Occipital lobe (tissue), 1 donor: ENCODE measurements at regions not wholly inside any gene's neighbourhood (a gene's known extent, or its start where the extent isn't known, plus 50 kb on each side); places are given as distances from the start of the nearest gene placed in this dataset.

Experiments
- DNase-seq: peaks from one replicate; lab custom pipeline; 2025; lab: John Stamatoyannopoulos, UW

GRCh38 chr4:156710365-156711192 lies 261.0 kb downstream of the PDGFC start:
- no peak for DNase-seq

GRCh38 chr4:156705311-156705710 lies 266.3 kb downstream of the PDGFC start:
- no peak for DNase-seq

GRCh38 chr4:156695163-156695562 lies 276.4 kb downstream of the PDGFC start:
- DNase-seq = no peak

GRCh38 chr4:156694413-156694812 lies 277.2 kb downstream of the PDGFC start:
- no peak for DNase-seq

GRCh38 chr4:156693557-156693956 lies 278.0 kb downstream of the PDGFC start:
- DNase-seq = no peak

- DNase-seq = no peak
These were observed 279.6 kb downstream of the PDGFC start for GRCh38 chr4:156692016-156692415.

GRCh38 chr4:156690572-156690971 lies 281.0 kb downstream of the PDGFC start:
- DNase-seq = no peak

- no peak for DNase-seq
These were observed 285.5 kb downstream of the PDGFC start for GRCh38 chr4:156686120-156686519.

GRCh38 chr4:156685308-156685707 lies 286.3 kb downstream of the PDGFC start:
- DNase-seq = no peak

- DNase-seq = no peak
These were observed 293.9 kb downstream of the PDGFC start for GRCh38 chr4:156677656-156678055.

GRCh38 chr4:156677131-156677531 lies 294.5 kb downstream of the PDGFC start:
- DNase-seq = no peak

- DNase-seq = no peak
These were observed 295.3 kb downstream of the PDGFC start for GRCh38 chr4:156676116-156676851.

- no peak for DNase-seq
These were observed 298.1 kb downstream of the PDGFC start for GRCh38 chr4:156673483-156673882.

GRCh38 chr4:156672492-156673305 lies 298.9 kb downstream of the PDGFC start:
- DNase-seq = peak; percentile 37

GRCh38 chr4:156665780-156666366 lies 305.7 kb downstream of the PDGFC start:
- no peak for DNase-seq

GRCh38 chr4:156663663-156664062 lies 307.9 kb downstream of the PDGFC start:
- DNase-seq = no peak

- no peak for DNase-seq
These were observed 308.7 kb downstream of the PDGFC start for GRCh38 chr4:156662921-156663320.

GRCh38 chr4:156661555-156661954 lies 310.0 kb downstream of the PDGFC start:
- DNase-seq = no peak

GRCh38 chr4:156660465-156660864 lies 311.1 kb downstream of the PDGFC start:
- DNase-seq = no peak

- no peak for DNase-seq
These were observed 311.6 kb downstream of the PDGFC start for GRCh38 chr4:156659983-156660382.

- DNase-seq = no peak
These were observed 312.0 kb downstream of the PDGFC start for GRCh38 chr4:156659570-156659969.

GRCh38 chr4:156656896-156657295 lies 314.7 kb downstream of the PDGFC start:
- DNase-seq = no peak
